ENCODE measurements at regions not wholly inside any gene's neighbourhood (a gene's known extent, or its start where the extent isn't known, plus 50 kb on each side); places are given as distances from the start of the nearest gene placed in this dataset.
A peak's percentile ranks its signal among the peaks of the same experiment; 100 is the strongest.
"Not testable (repeated sequence)": the region's sequence is repeated elsewhere in the genome, so short reads cannot be mapped to it uniquely, and the experiment has no call there.

DNA sequence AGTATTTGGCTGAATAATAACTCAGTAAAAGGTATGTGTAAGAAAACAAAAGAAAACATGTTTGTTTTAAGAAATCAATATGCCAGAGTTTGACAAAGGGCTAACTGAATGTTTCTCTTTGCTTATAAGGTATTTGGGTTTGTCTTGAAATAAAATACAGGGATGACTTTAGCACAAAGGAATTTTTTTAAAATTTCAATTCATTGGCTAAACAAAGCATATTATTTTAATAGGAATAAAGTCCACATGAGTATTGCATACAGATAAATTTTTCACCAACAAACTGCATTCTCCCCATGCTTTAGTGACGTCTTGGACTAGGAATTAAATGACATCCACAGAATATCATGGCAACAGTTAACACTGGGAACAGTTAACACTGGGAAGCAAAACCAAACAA is 480.0 kb upstream of the JAG1 start:
- no peak for DNase-seq

DNA sequence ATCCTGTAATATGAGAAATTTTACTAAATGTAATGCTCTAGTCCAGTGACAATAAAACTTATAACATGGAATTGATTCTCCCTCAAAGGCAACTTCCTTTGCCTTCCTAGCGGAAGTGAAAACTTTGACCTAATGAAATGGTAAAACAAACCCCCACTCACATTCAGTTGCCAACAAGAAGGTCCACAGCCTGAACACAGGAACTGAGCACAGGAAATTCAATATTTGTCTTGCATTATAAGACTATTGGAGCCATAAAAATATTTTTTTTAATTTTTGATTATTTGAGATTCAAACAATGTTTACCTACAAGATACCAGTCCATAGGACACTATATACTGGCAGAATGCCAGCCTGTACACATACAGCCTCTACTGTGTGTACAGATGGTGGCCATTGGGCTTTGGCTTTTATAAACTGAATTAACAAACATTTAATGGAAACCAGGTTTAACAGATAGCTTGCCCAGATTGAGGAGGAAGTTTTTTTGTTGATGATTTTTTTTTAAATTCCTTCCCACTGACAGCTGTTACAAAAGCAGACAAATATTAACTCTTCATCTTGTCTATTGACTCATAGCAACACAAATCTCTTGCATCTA is 481.5 kb upstream of the JAG1 start:
- no peak for DNase-seq

DNA sequence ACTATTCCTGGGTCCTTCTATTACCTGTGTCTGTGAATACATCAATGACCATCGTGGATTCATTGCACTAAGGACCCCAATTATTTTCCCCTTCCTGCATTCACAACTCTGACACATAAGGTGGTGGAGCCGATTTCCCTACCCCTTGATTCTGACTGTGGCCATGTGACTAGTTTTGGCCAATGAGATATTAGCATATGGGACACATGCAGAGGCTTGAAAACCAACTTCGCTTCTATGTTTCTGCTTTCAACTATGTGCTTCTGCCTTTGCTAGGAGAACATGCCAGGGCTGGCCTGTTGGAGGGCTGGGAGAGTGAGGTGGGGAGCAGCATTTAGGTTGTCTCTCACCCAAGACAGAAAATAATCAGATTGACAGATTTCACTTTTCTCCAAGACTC is 483.1 kb upstream of the JAG1 start:
- DNase-seq, result no peak

DNA sequence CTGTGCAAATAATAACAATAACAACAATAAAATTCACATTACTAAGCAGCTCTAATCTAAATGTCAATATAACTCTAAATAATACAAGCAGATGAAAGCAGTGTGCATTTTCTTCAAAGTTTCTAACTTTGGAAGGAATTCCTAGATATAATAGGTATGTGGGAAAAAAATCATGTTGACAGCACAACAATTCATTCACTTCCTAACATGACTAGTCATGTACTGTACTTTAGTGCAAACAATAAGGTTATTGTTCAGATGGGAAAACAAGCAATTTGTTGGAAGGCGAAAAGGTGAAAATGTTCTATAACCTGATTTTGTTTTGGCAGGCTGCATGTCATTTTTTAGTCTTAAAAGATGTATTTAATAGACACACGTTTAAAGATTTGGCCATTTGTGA is 484.3 kb upstream of the JAG1 start:
- no peak for DNase-seq

DNA sequence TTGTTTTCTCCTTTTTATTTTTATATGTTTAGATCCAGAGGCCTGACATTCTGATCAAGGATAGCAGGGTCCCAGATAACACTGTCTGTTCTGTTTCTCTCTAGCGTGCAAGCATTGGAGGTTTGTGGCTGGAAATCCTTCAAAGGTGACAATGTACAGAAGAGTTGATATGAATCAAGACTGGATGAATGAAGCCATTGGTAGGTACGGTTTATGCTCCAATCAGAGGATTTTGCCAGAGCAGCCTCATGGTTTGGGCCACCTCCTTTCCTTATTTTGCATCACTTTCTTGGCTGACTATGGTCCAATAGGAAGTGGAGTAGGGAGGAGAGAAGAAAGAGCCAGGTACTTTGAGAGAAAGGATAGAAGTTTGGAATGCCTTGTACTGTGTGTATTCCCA is 484.8 kb upstream of the JAG1 start:
- no peak for DNase-seq

DNA sequence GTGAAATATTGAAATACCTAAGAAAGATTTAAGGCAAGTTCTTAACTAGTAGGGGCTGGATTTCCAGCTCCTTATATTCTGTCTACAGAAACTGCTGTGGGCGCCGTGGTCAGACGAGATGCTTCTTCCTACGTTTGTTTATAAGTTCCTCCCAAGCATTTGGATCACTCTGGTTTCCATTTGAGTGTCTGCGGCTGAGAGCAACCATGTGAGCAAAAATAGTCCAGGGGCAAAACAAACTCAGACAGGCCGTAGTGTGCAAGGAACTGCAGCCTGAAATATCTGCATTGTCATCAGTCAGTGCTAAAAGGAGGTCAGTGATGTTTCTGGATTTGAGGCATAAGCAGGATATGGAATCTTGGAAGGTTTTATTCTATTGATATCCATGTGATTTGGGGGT is 485.9 kb upstream of the JAG1 start:
- peak in 1 of 2 donors; percentile 50 for DNase-seq

DNA sequence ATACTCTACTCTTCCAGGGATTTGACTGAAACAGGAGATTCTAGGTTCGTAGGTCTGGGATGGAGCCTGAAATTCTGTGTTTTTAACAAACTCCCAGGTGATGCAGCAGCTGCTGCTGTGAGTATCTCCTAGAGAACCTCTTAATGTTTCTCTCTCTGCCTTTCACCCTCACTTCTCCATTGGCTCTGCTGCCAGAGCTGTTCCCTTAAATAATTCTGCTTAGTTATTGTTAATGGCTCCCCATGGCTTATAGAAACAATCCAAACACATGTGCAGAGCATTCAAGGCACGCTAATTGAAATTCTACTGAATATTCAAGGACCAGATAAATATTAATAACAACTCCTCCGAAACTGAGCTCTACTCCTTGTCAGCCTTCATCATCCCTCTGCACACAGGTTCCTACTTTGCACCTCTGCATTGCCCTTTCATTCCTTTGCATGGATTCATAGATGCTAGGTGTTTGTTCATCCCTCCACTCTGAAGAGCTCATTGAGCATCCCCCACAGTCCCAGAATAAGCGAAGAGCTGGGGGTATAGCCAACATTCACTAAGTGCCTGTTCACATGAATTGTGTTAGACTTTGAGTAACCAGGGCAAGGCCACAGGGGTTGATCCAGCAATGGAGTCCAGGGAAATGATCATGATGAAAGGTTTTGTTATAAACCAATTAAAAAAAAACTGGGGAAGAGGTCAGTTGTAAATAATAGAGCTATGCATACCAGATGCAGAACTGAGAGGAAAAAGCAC is 488.4 kb upstream of the JAG1 start:
- no peak for DNase-seq

DNA sequence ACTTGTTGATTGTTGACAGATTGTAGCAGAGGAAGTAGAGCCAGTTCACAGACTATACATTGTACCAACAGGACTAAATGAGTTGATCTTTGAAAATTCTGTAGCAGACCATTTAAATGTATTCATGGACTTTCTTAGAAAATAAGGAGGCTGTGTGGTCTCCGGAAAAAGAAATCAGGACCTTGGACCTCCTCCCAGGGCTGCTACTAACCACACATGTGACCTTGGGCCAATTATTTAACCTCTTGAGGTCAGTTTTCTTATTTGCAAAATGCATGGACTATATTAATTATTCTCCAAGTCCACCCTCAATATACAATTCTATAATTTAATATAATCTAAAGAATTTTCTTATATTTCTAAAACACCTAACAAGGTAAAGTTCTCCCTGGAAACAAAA is 492.0 kb upstream of the JAG1 start:
- no peak for DNase-seq

DNA sequence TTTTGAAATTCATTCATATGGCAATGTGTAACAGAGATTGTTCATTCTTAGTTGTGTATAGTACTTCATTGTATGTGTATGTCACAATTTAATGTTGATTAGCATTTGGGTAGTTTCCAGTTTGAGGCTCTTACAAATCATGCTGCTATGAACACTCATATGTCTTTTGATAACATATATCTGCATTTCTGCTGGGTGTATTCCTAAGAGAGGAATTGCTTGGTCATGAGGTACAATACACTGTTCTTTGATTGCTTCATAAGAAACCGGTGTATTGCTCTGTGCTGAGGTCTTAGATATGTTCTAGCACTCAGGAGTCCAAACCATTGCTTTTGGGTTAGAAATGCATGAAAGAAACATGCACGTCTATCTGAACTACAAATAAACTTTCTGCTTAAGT is 492.9 kb upstream of the JAG1 start:
- no peak for DNase-seq

DNA sequence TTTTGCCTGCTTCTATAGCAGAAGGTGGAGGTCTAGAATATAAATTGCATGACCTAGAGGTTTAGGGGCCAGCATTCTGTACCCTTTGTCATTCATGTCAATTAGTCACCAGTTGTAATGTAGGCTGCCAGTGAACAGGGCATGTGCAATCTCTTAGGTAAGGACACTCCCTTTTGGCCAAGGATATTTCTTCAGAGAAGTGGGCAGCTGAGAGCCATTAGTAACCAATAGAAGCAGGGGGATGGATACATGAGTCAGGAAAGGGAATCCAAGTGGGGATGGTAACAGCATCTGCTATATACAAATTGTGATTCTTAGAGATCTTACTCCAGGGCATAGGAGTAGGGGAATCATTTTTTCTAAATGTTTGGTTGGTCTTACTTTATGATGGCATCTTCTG is 494.2 kb upstream of the JAG1 start:
- DNase-seq, result no peak

DNA sequence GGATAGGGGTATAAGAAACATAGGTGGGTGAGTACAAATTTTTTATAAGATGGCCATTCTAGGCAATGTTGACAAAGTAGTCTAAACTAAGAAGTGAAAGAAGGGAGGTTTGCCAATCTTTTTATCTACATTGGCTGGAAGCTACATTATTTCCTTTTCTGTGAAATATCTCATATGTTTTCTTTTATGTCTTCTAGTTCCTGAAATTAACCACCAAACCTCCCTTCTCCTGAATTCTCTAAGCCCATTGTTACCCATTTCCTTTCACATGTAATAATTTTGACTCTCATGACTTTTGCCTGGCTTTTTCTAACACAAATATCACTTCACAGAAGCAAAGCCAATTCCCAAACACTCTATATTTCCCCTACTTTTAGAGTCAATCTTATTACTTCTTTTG is 496.2 kb upstream of the JAG1 start:
- DNase-seq, result peak in 1 of 2 donors; percentile 52

DNA sequence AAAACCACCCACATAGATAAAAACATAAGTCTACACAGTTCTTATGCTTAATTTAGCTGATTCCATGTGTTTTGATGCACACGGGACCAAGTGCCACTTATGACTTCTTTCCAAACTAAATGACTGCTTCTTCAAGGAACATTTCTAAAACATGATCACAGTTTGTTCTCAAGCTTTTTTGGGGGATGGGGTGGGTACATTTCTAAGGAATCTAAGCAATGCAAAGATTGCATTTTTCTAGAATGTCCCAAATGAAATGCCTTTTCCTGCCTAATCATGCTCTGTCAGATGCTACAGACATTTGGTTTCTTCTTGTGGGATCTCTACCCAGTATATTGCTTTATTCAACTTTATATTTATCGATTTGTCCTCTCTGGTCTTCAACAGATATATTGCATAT is 496.8 kb upstream of the JAG1 start:
- DNase-seq, result no peak

DNA sequence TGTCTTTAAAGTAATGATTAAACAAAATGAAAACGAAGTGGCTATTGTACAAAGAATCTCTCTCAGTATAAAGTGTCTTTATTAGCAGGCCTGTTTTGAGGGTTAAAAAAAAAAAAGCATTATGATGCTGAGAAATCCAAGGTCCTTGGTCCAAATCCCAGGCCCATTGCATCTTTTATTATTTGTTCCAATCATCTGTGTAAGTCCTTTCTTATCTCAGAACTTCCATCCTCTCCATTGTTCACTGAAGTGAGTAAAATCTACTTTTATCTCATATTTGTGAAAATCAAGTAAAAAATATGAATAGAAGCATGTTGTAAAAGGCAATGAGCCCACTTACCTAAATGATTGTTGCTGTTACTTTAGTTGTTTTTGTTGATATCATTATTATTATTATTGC is 499.1 kb upstream of the JAG1 start:
- no peak for DNase-seq

DNA sequence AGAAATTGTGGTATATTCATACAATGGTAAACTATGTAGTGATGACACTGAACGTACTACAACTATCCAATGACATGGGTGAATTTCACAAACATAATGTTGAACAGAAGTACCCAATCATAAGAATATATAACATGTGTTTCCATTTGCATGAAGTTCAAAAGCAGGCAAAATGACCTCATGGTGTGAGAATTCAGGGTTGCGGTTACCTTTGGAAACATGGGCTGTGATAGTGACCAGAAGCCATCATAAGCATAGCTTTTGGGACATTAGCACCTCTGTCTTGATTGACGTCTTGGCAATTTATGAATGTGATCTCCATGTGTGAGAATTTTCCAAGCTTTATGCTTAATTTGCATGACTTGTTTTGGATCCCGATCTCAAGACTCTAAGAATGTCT is 500.1 kb upstream of the JAG1 start:
- no peak for DNase-seq

DNA sequence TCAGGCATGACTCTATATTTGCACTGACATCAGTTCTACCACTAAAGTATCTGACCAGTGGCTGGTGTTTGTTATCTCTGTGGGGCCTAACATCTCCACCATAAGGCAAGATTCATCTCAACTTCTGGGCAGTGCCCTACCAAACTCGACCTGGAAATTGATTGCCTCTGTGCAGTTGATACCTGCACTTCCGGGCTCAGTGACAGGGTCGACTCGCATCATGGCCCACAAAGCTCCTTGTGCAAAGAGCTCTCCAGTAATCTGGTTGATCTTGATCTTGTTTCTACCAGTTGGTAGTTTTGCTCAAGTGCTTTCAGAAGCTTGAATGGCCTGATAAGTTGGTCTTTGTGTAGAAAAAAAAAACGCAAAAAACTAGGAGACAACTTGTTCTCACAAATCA is 501.1 kb upstream of the JAG1 start:
- DNase-seq, result no peak

DNA sequence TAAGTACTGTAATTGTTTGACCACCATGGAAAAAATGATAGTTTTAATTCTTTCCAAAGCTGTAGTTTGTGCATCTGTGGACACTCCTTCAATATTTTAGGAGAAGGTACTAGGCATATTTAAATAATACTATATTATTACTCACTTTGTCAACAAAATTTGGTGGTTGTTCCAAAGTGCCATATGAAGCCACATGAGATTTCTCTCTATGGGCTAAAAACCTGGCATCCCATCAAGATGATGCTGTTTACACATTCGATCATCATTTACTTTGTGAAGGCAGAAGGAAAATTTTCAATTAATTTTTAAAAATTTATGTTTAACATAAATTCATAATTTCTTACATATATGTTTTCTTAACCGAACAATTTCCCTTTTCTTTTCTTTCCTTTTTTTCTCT is 502.6 kb upstream of the JAG1 start:
- DNase-seq, result no peak

DNA sequence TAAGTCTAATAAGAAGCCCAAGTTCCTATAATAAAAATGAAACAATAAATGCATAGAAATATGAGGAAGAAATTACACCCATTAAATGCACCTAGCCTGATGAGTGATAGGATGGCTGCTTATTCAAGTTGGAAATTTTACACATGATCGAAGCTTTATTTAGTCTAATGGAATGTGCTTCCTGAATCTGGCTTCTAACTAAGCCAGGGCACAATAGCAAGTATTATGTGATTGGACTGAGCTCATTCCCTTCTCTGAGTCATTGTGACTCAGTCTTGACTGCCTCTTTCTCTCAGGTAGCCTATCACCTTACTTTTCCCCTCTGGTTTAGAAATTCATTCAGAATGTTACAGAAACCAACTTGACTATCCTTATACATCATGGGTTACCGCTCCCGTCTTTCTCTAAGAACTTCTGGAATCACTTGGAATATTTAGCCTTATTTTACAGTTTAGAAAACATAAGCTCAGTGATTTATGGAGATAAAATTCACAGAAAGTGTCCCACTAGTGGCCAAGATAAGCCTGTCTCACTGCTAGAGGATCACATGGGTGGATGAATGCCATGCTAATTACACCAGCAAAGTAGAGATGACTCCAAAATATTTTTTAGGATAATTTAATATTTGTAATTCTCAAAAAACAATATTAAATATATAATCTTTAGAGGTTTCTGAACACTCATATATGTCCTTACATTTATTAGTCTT is 505.3 kb upstream of the JAG1 start:
- DNase-seq, result no peak

DNA sequence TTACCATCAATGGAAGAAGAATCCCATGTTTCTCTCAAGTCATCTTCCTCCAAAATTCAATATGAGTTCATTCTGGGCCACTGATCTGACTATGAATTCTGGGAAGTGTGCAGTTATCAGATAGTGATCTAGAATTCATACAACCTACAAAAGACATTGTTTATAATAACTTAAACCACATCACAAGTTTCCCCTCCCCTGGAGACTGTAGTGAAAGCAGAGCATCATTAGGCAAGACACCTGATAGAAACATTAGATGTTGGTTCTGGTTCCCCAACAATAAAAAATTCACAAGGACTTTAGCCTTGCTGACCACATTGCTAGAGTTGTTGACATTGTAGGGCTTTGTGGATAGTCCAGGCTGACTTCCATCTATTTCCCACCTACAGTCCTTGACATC is 506.4 kb upstream of the JAG1 start:
- DNase-seq, result no peak

DNA sequence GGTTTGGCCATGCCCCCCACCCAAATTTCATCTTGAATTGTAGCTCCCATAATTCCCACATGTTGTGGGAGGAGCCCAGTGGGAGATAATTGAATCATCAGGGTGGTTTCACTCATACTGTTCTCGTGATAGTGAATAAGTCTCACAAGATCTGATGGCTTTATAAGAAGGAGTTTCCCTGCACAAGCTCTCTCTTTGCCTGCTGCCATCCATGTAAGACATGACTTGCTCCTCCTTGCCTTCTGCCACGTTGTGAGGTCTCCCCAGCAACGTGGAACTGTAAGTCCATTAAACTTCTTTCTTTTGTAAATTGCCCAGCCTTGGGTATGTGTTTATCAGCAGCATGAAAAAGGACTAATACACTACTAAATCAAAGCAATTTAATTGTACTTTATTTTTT is 507.3 kb upstream of the JAG1 start:
- DNase-seq, result not testable (repeated sequence)

DNA sequence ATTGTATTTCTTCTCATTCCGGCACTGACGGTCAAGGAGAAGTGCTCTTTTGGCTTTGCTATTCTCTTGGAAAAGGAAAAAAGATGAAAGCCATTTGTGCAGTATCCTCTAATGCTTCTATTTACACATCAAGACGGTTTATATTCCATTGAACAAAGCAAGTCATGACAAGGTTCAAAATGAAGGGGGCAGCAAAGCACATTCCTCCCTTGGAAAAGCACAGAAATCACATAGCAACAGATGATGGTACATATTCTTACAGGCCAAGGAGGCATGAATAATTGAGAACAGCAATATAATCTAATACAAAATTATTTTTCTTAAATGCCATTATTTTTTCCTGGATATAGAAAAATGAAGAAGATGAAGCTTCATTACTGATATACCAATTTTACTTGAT is 508.2 kb upstream of the JAG1 start:
- DNase-seq, result no peak

DNA sequence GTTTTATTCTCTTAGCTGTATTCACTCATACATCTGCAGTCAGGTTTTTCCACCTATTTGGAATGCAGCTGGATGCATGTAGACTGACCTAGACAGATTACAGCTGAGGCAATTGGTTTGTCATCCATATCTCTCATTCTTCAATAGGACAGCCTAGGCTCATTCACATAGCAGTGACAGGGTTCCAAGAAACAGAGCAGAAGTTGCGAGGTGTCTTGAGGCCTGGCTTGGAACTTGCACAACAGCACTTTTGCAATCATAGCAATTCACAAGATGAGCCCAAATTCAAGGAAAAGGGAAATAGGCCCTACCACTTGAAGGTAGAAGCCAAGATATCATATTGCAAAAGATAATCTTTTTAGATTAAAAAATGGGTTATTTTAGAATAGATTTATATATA is 508.9 kb upstream of the JAG1 start:
- no peak for DNase-seq

DNA sequence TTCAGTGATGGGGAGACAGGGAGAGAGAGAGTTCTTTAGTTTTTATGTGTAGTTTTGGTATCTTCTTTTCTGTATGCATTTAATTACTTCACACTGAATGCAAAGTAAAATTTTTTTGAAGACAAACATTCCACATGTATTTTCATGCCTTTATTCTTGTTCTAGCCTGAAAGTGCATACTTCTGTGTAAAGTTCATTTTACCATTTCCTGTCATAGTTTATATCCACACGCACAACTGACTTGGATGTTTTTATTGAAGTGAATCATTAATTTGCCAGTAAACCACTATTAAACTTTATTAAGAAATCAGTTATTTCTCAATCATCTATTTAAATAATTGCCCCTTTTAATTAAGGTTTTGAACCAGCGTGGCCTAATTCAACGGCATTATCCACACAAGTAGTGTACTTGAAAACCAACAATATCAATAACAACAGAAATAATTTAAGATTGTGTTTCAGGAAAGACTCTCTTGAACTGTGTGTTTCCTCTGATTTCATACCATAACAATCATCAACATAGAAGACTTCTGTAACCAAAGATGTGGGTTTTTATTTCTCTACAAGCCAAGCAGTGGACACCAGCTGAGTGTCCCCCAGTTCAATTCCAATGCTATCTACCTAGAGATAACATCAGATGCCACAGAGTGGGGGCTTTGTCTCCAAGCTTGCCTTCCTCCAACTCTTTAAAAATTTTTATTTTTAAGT is 512.7 kb upstream of the JAG1 start:
- no peak for DNase-seq

DNA sequence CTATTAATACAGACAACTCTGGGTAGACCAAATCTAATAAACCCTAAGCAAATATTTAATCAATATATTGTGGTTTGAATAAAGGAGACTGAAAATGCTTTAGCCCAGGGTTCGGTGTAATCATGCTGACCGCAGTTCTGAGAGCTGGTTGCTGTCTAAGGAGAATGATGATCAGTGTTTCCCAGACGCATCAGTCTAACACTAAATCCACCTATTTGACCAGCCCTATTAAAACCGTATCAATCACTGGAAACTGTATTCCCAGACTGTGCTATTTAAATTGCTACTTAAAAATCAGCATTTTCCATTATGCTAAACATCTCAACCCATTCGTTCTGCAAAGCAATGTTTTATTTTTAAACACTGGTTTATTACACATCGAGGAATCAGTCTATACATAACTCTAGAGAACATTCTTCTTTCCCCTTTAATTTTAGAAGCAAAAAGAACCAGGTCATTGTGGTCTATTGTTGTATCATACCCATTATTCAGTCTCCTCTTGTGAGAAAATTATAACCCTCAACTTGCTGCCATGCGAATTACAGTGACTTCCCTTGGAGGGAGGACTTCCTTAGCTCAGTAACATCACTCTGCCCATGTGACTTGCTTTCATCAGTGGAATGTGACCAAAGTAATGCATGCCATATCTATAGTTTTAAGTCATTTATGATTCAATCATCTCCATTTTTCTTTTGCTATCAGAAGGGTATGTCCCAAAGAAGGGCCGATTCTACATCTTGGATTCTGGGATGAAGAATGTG is 515.2 kb upstream of the JAG1 start:
- no peak for DNase-seq
